GM23338 (cell line): ENCODE measurements at regions not wholly inside any gene's neighbourhood (a gene's known extent, or its start where the extent isn't known, plus 50 kb on each side); places are given as distances from the start of the nearest gene placed in this dataset.
A peak's percentile ranks its signal among the peaks of the same experiment; 100 is the strongest.

ENCODE experiments used
- ATAC-seq: fragments of 200-7000 bp; cut with Tn5 transposase; 3 replicates; pipeline ENCODE4 v1.9.1; 2020
- DNase-seq: peaks from one replicate; pipeline ENCODE4 v3.0.0-alpha.2; 2015; ENCODE audit warnings: low spot score
- H2AFZ ChIP-seq: fragments of 200-600 bp; sonication (generic); 2 replicates; pipeline ENCODE4 v1.8.0; 2016; ENCODE audit warnings: antibody characterized with exemption, mild to moderate bottlenecking, moderate library complexity
- H3F3A ChIP-seq: fragments of 200-600 bp; sonication (generic); replicated peaks from 2 replicates; pipeline ENCODE4 v1.8.0; 2017; ENCODE audit warnings: antibody characterized with exemption, mixed run types, low read depth
- H3K27ac ChIP-seq: fragments of 200-600 bp; sonication (generic); 2 replicates; pipeline ENCODE4 v1.6.1; 2016; ENCODE audit warnings: low read depth
- H3K27me3 ChIP-seq: fragments of 200-600 bp; sonication (generic); 2 replicates; pipeline ENCODE4 v1.8.0; 2016; ENCODE audit warnings: mild to moderate bottlenecking, mixed run types, moderate library complexity; ENCODE audit not compliant: insufficient read depth
- H3K36me3 ChIP-seq: fragments of 200-600 bp; sonication (generic); 2 replicates; pipeline ENCODE4 v1.8.0; 2016; ENCODE audit warnings: mild to moderate bottlenecking; ENCODE audit not compliant: insufficient read depth
- H3K4me1 ChIP-seq: fragments of 200-600 bp; sonication (generic); 2 replicates; pipeline ENCODE4 v1.8.0; 2016; ENCODE audit warnings: mild to moderate bottlenecking, moderate library complexity; ENCODE audit not compliant: insufficient read depth
- H3K4me2 ChIP-seq: fragments of 200-600 bp; sonication (generic); 2 replicates; pipeline ENCODE4 v1.7.1; 2017; ENCODE audit warnings: mixed run types
- H3K4me3 ChIP-seq: fragments of 200-600 bp; sonication (generic); 2 replicates; pipeline ENCODE4 v1.6.1; 2016; ENCODE audit warnings: mixed run types
- H3K79me2 ChIP-seq: fragments of 200-600 bp; sonication (generic); replicated peaks from 2 replicates; pipeline ENCODE4 v1.8.0; 2017; ENCODE audit warnings: mild to moderate bottlenecking; ENCODE audit not compliant: insufficient read depth
- H3K9me2 ChIP-seq: fragments of 200-600 bp; sonication (generic); 2 replicates; pipeline ENCODE4 v1.8.0; 2017; ENCODE audit not compliant: insufficient read depth
- H4K20me1 ChIP-seq: fragments of 200-600 bp; sonication (generic); replicated peaks from 2 replicates; pipeline ENCODE4 v1.8.0; 2017; ENCODE audit warnings: mild to moderate bottlenecking; ENCODE audit not compliant: insufficient read depth
- H3K27ac Mint-ChIP-seq: 2 replicates; pipeline ENCODE4 v1.8.0; 2020; ENCODE audit warnings: inconsistent platforms, mild to moderate bottlenecking, moderate library complexity, mixed read lengths
- H3K27me3 Mint-ChIP-seq: 3 replicates; pipeline ENCODE4 v1.8.0; 2022; ENCODE audit warnings: low read depth, mild to moderate bottlenecking, moderate library complexity, mixed read lengths, inconsistent platforms; ENCODE audit not compliant: insufficient read depth, poor library complexity
- H3K36me3 Mint-ChIP-seq: 3 replicates; pipeline ENCODE4 v1.8.0; 2021; ENCODE audit warnings: low read depth, mild to moderate bottlenecking, inconsistent platforms, moderate library complexity, mixed read lengths
- H3K4me1 Mint-ChIP-seq: 3 replicates; pipeline ENCODE4 v1.8.0; 2020; ENCODE audit warnings: mild to moderate bottlenecking, inconsistent platforms, mixed read lengths
- H3K4me3 Mint-ChIP-seq: 3 replicates; pipeline ENCODE4 v1.8.0; 2021; ENCODE audit warnings: moderate library complexity, mild to moderate bottlenecking, inconsistent platforms, mixed read lengths
- H3K9me3 Mint-ChIP-seq: 3 replicates; pipeline ENCODE4 v1.8.0; 2020; ENCODE audit warnings: moderate library complexity, mild to moderate bottlenecking, inconsistent platforms, mixed read lengths
- CREB1 ChIP-seq: fragments of 250-450 bp; sonication (Bioruptor Pico); IDR thresholded peaks from 2 replicates; pipeline ENCODE4 v1.5.0; 2020; ENCODE audit warnings: low read depth, mild to moderate bottlenecking, moderate library complexity
- ETS1 ChIP-seq: IDR thresholded peaks from 2 replicates; pipeline ENCODE4 v1.6.1; 2016; ENCODE audit warnings: antibody characterized with exemption
- EZH2 ChIP-seq: fragments of 200-600 bp; sonication (generic); IDR thresholded peaks from one replicate; pipeline ENCODE4 v1.8.0; 2017; ENCODE audit warnings: antibody characterized with exemption, mild to moderate bottlenecking, low read depth; ENCODE audit not compliant: unreplicated experiment
- NANOG ChIP-seq: IDR thresholded peaks from 2 replicates; pipeline ENCODE4 v1.6.1; 2016; ENCODE audit warnings: antibody characterized with exemption, borderline replicate concordance
- POLR2AphosphoS5 ChIP-seq: IDR thresholded peaks from 2 replicates; pipeline ENCODE4 v1.6.1; 2016; ENCODE audit warnings: antibody characterized with exemption, low read depth
- STAT1 ChIP-seq: IDR thresholded peaks from one replicate; pipeline ENCODE4 v1.6.1; 2016; ENCODE audit warnings: antibody characterized with exemption; ENCODE audit not compliant: unreplicated experiment
- ZNF331 ChIP-seq: fragments of 250-450 bp; sonication (Bioruptor Pico); IDR thresholded peaks from 2 replicates; pipeline ENCODE4 v1.5.0; 2020; ENCODE audit warnings: low read depth, mild to moderate bottlenecking, moderate library complexity
- ZNF462 ChIP-seq: fragments of 250-450 bp; sonication (Bioruptor Pico); IDR thresholded peaks from 2 replicates; pipeline ENCODE4 v1.5.0; 2020; ENCODE audit warnings: mild to moderate bottlenecking, moderate library complexity

- TF ChIP-seq STAT1, result no peak
- TF ChIP-seq NANOG, result no peak
- TF ChIP-seq EZH2, result no peak
- no peak for TF ChIP-seq ZNF331 (CRISPR knock-in tag)
- TF ChIP-seq POLR2AphosphoS5, result no peak
- Mint-ChIP-seq H3K4me3 (no peak overlapping the region), H3K4me1 (no peaks in the 10 kb centered on the region; the same call in 2 of the 3 replicates), H3K27me3 (no peaks in the 10 kb centered on the region), H3K9me3 (no peaks in the 10 kb centered on the region), H3K27ac (peak overlapping the region; percentile 38; the same call in 1 of the 2 replicates), H3K36me3 (no peaks in the 10 kb centered on the region)
- Histone ChIP-seq H3K9me2 (no peaks in the 10 kb centered on the region), H3K4me2 (no peak overlapping the region), H3K4me1 (no peaks in the 10 kb centered on the region), H3K4me3 (no peak overlapping the region), H3K27ac (no peak overlapping the region), H3K27me3 (no peaks in the 10 kb centered on the region), H4K20me1 (no peaks in the 10 kb centered on the region), H2AFZ (peak overlapping the region; percentile 14; the same call in 1 of the 2 replicates), H3F3A (no peaks in the 10 kb centered on the region), H3K79me2 (no peaks in the 10 kb centered on the region), H3K36me3 (no peaks in the 10 kb centered on the region)
- peak; percentile 75 for ATAC-seq
- peak; percentile 41 for DNase-seq
Observed at GRCh38 chr5:63495225-63495624, 467.0 kb downstream of the HTR1A start.

GRCh38 chr5:63483338-63483737 is 478.9 kb downstream of the HTR1A start:
- H3K27me3 ChIP-seq, result no peaks in the 10 kb centered on the region
- ATAC-seq (no peak), DNase-seq (no peak)
- Mint-ChIP-seq H3K27me3 (no peaks in the 10 kb centered on the region), H3K36me3 (peaks cover 3% of the 10 kb centered on the region; the same call in 1 of the 3 replicates), H3K4me3 (no peak overlapping the region), H3K27ac (no peak overlapping the region), H3K9me3 (peaks cover 6% of the 10 kb centered on the region; the same call in 2 of the 3 replicates), H3K4me1 (no peaks in the 10 kb centered on the region)
- H3F3A ChIP-seq, result no peaks in the 10 kb centered on the region
- no peak overlapping the region for H3K4me3 ChIP-seq
- 0 out of 2 replicates have a peak, but pooled peaks cover 5% of the 10 kb centered on the region for H3K9me2 ChIP-seq
- H3K36me3 ChIP-seq, result no peaks in the 10 kb centered on the region
- H3K79me2 ChIP-seq, result no peaks in the 10 kb centered on the region
- no peak overlapping the region for H3K27ac ChIP-seq
- TF ChIP-seq CREB1 (CRISPR knock-in tag) (no peak), ZNF462 (CRISPR knock-in tag) (no peak), ETS1 (no peak)
- no peaks in the 10 kb centered on the region for H3K4me1 ChIP-seq
- H2AFZ ChIP-seq, result peak overlapping the region; percentile 23; the same call in 1 of the 2 replicates
- H4K20me1 ChIP-seq, result no peaks in the 10 kb centered on the region
- no peak overlapping the region for H3K4me2 ChIP-seq
